ENCODE measurements at regions not wholly inside any gene's neighbourhood (a gene's known extent, or its start where the extent isn't known, plus 50 kb on each side); places are given as distances from the start of the nearest gene placed in this dataset.

DNA sequence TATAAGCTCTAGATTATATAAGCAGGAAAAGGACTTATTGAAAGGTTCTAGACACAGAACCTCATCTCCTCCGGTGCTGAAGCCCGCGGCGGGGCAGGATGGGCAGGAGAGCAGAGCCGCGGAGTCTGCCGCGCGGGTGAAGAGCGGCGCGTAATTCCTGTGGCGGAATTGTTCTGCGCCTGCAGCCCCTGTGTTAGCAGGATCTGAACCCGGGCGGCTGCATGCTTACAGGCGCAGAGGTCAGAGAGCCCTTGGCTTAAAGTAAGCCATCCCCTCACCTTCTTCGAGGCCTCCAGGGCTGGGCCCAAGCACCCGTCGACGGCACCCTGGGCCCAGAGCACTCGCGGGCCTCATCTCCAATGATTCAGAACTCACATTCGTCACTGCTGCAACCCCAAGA lies 89.3 kb downstream of the FASLG start:
- TF ChIP-seq, protein P1, sequence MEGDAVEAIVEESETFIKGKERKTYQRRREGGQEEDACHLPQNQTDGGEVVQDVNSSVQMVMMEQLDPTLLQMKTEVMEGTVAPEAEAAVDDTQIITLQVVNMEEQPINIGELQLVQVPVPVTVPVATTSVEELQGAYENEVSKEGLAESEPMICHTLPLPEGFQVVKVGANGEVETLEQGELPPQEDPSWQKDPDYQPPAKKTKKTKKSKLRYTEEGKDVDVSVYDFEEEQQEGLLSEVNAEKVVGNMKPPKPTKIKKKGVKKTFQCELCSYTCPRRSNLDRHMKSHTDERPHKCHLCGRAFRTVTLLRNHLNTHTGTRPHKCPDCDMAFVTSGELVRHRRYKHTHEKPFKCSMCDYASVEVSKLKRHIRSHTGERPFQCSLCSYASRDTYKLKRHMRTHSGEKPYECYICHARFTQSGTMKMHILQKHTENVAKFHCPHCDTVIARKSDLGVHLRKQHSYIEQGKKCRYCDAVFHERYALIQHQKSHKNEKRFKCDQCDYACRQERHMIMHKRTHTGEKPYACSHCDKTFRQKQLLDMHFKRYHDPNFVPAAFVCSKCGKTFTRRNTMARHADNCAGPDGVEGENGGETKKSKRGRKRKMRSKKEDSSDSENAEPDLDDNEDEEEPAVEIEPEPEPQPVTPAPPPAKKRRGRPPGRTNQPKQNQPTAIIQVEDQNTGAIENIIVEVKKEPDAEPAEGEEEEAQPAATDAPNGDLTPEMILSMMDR (IDR thresholded peaks at IDR 0.05): no peak
- no peak for TF ChIP-seq POLR2A (IDR thresholded peaks at IDR 0.05)

Measured in uterus (tissue), 2 donors.